GM12878 (cell line): ENCODE measurements at regions not wholly inside any gene's neighbourhood (a gene's known extent, or its start where the extent isn't known, plus 50 kb on each side); places are given as distances from the start of the nearest gene placed in this dataset.

Source experiments
- ATAC-seq: fragments of 200-7000 bp; cut with Tn5 transposase; 3 replicates; pipeline ENCODE4 v1.9.1; 2020; ENCODE audit warnings: mild to moderate bottlenecking, moderate library complexity
- BruUV-seq: library from RNA; stranded (reverse); fragments of 400-500 nt; replicated peaks from 2 replicates; lab custom pipeline; 2021; lab: Mats Ljungman, UMichigan
- CTCF ChIA-PET: fragments of 300-600 bp; sonication (Branson Sonifier 250); formaldehyde crosslinking; extraction: SDS; loops from one replicate; lab custom pipeline; 2021; ENCODE audit warnings: inconsistent platforms; lab: Yijun Ruan, JAX
- POLR2A ChIA-PET: fragments of 350-600 bp; formaldehyde crosslinking; extraction: SDS; loops from one replicate; lab custom pipeline; 2021; ENCODE audit warnings: inconsistent platforms; lab: Charles Lee
- RAD21 ChIA-PET: fragments of 300-600 bp; sonication (Branson Sonifier 250); formaldehyde crosslinking; loops from one replicate; lab custom pipeline; 2023; ENCODE audit warnings: antibody characterized with exemption; ENCODE audit not compliant: unreplicated experiment; lab: Charles Lee
- SMC1A ChIA-PET: fragments of 300-600 bp; sonication (Branson Sonifier 250); formaldehyde crosslinking; loops from one replicate; lab custom pipeline; 2023; ENCODE audit not compliant: unreplicated experiment, uncharacterized antibody; lab: Charles Lee
- DNase-seq: peaks from one replicate; pipeline ENCODE4 v3.0.0-alpha.2; 2011; ENCODE audit warnings: low read depth, low spot score
- FAIRE-seq: peaks from 3 replicates; lab custom pipeline; 2011; peaks lifted over from hg19 to GRCh38; lab: Jason Lieb, UNC
- H2AFZ ChIP-seq: 2 replicates; pipeline ENCODE4 v1.6.0; 2011; ENCODE audit warnings: low read depth, low read length, control low read depth; ENCODE audit not compliant: control insufficient read depth
- H3K27ac ChIP-seq: 2 replicates; pipeline ENCODE4 v1.5.1; 2011; ENCODE audit warnings: control low read depth; ENCODE audit not compliant: control insufficient read depth, insufficient read depth
- H3K27me3 ChIP-seq, 2 experiments: replicated peaks in 1 of 2; 2 replicates each; pipeline versions ENCODE4 v1.6.0 to v1.6.1; 2011; ENCODE audit warnings: low read length in 1 of 2; ENCODE audit not compliant: control insufficient read depth in 2 of 2, insufficient read depth in 2 of 2
- H3K36me3 ChIP-seq, 2 experiments: 2 replicates each; pipeline ENCODE4 v1.5.1; 2011; ENCODE audit warnings: low read length in 1 of 2; ENCODE audit not compliant: control insufficient read depth in 2 of 2, insufficient read depth in 2 of 2
- H3K4me1 ChIP-seq: 2 replicates; pipeline ENCODE4 v1.6.1; 2011; ENCODE audit warnings: mild to moderate bottlenecking, low read length, moderate library complexity, mixed read lengths; ENCODE audit not compliant: control insufficient read depth, insufficient read depth
- H3K4me2 ChIP-seq: 2 replicates; pipeline ENCODE4 v1.6.0; 2011; ENCODE audit warnings: control low read depth; ENCODE audit not compliant: control insufficient read depth, insufficient read depth
- H3K4me3 ChIP-seq: fragments of 200-600 bp; sonication (generic); 2 replicates; pipeline ENCODE4 v1.5.1; 2016
- H3K79me2 ChIP-seq: 2 replicates; pipeline ENCODE4 v1.6.0; 2011; ENCODE audit warnings: low read length; ENCODE audit not compliant: control insufficient read depth, insufficient read depth
- H3K9ac ChIP-seq: 2 replicates; pipeline ENCODE4 v1.8.0; 2011; ENCODE audit warnings: low read length, control low read depth, mixed read lengths; ENCODE audit not compliant: control insufficient read depth, insufficient read depth
- H3K9me3 ChIP-seq: replicated peaks from 3 replicates; pipeline ENCODE4 v1.5.1; 2011; ENCODE audit warnings: mild to moderate bottlenecking, low read length; ENCODE audit not compliant: control insufficient read depth, insufficient read depth
- H4K20me1 ChIP-seq: 2 replicates; pipeline ENCODE4 v1.6.0; 2011; ENCODE audit not compliant: control insufficient read depth, insufficient read depth
- CREB1 ChIP-seq: IDR thresholded peaks from 2 replicates; pipeline ENCODE4 v1.6.1; 2012; ENCODE audit warnings: low read depth, mild to moderate bottlenecking, inconsistent platforms
- E2F4 ChIP-seq: IDR thresholded peaks from 2 replicates; pipeline ENCODE4 v1.6.1; 2012; ENCODE audit warnings: low read depth, low read length, improper control_type of control experiment
- ELK1 ChIP-seq: IDR thresholded peaks from 2 replicates; pipeline ENCODE4 v1.6.1; 2012; ENCODE audit warnings: low read depth, low read length, improper control_type of control experiment
- FOS ChIP-seq: IDR thresholded peaks from 3 replicates; pipeline ENCODE4 v1.6.1; 2011; ENCODE audit warnings: borderline replicate concordance; ENCODE audit not compliant: insufficient read length; ENCODE audit errors: extremely low read depth
- FOXK2 ChIP-seq: fragments of 450-650 bp; IDR thresholded peaks from 2 replicates; pipeline ENCODE4 v1.6.1; 2017; ENCODE audit warnings: mild to moderate bottlenecking, moderate library complexity
- MEF2B ChIP-seq: fragments of 450-650 bp; IDR thresholded peaks from 2 replicates; pipeline ENCODE4 v1.6.1; 2018; ENCODE audit warnings: mild to moderate bottlenecking, moderate library complexity; ENCODE audit not compliant: partially characterized antibody, poor library complexity, severe bottlenecking
- MYB ChIP-seq: fragments of 150-350 bp; IDR thresholded peaks from 2 replicates; pipeline ENCODE4 v1.6.1; 2014; ENCODE audit warnings: mild to moderate bottlenecking, low read depth, low read length, borderline replicate concordance
- NBN ChIP-seq: fragments of 450-650 bp; IDR thresholded peaks from 2 replicates; pipeline ENCODE4 v1.6.1; 2016
- POLR2AphosphoS5 ChIP-seq: IDR thresholded peaks from 2 replicates; pipeline ENCODE4 v1.6.1; 2011; ENCODE audit warnings: mild to moderate bottlenecking, low read length, inconsistent platforms
- RAD21 ChIP-seq: IDR thresholded peaks from 2 replicates; pipeline ENCODE4 v1.6.1; 2011; ENCODE audit warnings: mild to moderate bottlenecking, low read depth, low read length, moderate library complexity; ENCODE audit not compliant: insufficient read depth
- RBBP5 ChIP-seq: fragments of 200-600 bp; sonication (generic); conservative IDR thresholded peaks from 2 replicates; pipeline ENCODE4 v1.6.1; 2016
- SMAD1 ChIP-seq: fragments of 450-650 bp; IDR thresholded peaks from 2 replicates; pipeline ENCODE4 v1.6.1; 2018; ENCODE audit warnings: mild to moderate bottlenecking, low read depth; ENCODE audit not compliant: partially characterized antibody
- YY1 ChIP-seq: IDR thresholded peaks from 2 replicates; pipeline ENCODE4 v1.6.1; 2011; ENCODE audit warnings: low read depth, mild to moderate bottlenecking, low read length
- ZBED1 ChIP-seq: IDR thresholded peaks from 2 replicates; pipeline ENCODE4 v1.6.1; 2016; ENCODE audit warnings: borderline replicate concordance
- WGBS: methylation state at CpG from one replicate; pipeline ENCODE4 v1.1.6; 2016; ENCODE audit warnings: low lambda C conversion rate; ENCODE audit not compliant: insufficient replicate concordance, insufficient coverage; ENCODE audit errors: missing lambda C conversion rate; 5-methylcytosine and 5-hydroxymethylcytosine counted together
- in situ Hi-C: fragments of 300-500 bp; cut with MboI; formaldehyde crosslinking; loops from 9 replicates; pipeline ENCODE4 v1.14.3; 2018; ENCODE audit warnings: mixed read lengths
- intact Hi-C: fragments of 100-400 bp; cut with micrococcal nuclease; formaldehyde crosslinking; loops from one replicate; pipeline ENCODE4 v1.14.2; 2022; ENCODE audit not compliant: unreplicated experiment

GRCh38 chr1:101463195-101463594 is 226.4 kb downstream of the S1PR1 start:
- TF ChIP-seq POLR2AphosphoS5 (no peak), FOXK2 (no peak), YY1 (no peak), E2F4 (no peak), NBN (no peak), MYB (no peak), ELK1 (no peak), FOS (no peak), RBBP5 (no peak), ZBED1 (no peak), SMAD1 (no peak), RAD21 (no peak), CREB1 (no peak), MEF2B (no peak)
- no peaks in the 10 kb centered on the region for H4K20me1 ChIP-seq
- WGBS, result 56% methylated on average over 1 of the region's 1 CpG
- RAD21 ChIA-PET, result no interaction called here
- no peak overlapping the region for H3K4me3 ChIP-seq
- no TSS peak for BruUV-seq
- intact Hi-C loops, result no loop called here
- no peak overlapping the region for H3K9ac ChIP-seq
- SMC1A ChIA-PET, result interaction anchor here (0.6 to 0.7 kb wide), 2 partner anchors 470 to 1732 kb away, joined by 3 read pairs; no protein-coding TSS in a partner anchor
- FAIRE-seq, result no peak
- no peak for ATAC-seq
- no peaks in the 10 kb centered on the region for H3K36me3 ChIP-seq
- H3K4me2 ChIP-seq, result no peak overlapping the region
- no peaks in the 10 kb centered on the region for H3K27me3 ChIP-seq
- no peak for DNase-seq
- no peaks in the 10 kb centered on the region for H3K79me2 ChIP-seq
- no peak overlapping the region for H2AFZ ChIP-seq
- H3K4me1 ChIP-seq, result no peaks in the 10 kb centered on the region
- in situ Hi-C loops, result no loop called here
- H3K9me3 ChIP-seq, result no peaks in the 10 kb centered on the region; the same call in 2 of the 3 replicates
- POLR2A ChIA-PET, result no interaction called here
- CTCF ChIA-PET, result interaction anchor here (0.6 to 0.7 kb wide), 2 partner anchors 118 to 514 kb away, joined by 3 read pairs; no protein-coding TSS in a partner anchor
- H3K27ac ChIP-seq, result no peak overlapping the region
